Muscle layer of colon (tissue), 2 donors: ENCODE measurements at regions not wholly inside any gene's neighbourhood (a gene's known extent, or its start where the extent isn't known, plus 50 kb on each side); places are given as distances from the start of the nearest gene placed in this dataset.

Source experiments
- H3K27ac ChIP-seq: one replicate; pipeline ENCODE4 v1.7.0; 2013; ENCODE audit warnings: low read depth, mild to moderate bottlenecking, low read length, moderate library complexity
- H3K27me3 ChIP-seq, 2 donors: one replicate each; pipeline ENCODE4 v1.7.0; 2013; ENCODE audit warnings: low read length in 2 of 2, mild to moderate bottlenecking in 2 of 2; ENCODE audit not compliant: insufficient read depth in 2 of 2, control insufficient read depth in 1 of 2
- H3K36me3 ChIP-seq: one replicate; pipeline ENCODE4 v1.7.0; 2013; ENCODE audit warnings: mild to moderate bottlenecking, low read length; ENCODE audit not compliant: insufficient read depth
- H3K4me1 ChIP-seq: one replicate; pipeline ENCODE4 v1.7.0; 2013; ENCODE audit warnings: mild to moderate bottlenecking, low read length; ENCODE audit not compliant: insufficient read depth
- H3K4me3 ChIP-seq, 2 donors: one replicate each; pipeline ENCODE4 v1.7.0; 2013; ENCODE audit warnings: low read length in 2 of 2, low read depth in 1 of 2, mild to moderate bottlenecking in 1 of 2, moderate library complexity in 1 of 2
- H3K9ac ChIP-seq: one replicate; pipeline ENCODE4 v1.7.0; 2013; ENCODE audit warnings: low read length
- H3K9me3 ChIP-seq: one replicate; pipeline ENCODE4 v1.7.0; 2013; ENCODE audit warnings: mild to moderate bottlenecking, low read length
- donor health status: abdominal sarcoma.
- donor health status: Adenocarcinoma of cecum.

DNA sequence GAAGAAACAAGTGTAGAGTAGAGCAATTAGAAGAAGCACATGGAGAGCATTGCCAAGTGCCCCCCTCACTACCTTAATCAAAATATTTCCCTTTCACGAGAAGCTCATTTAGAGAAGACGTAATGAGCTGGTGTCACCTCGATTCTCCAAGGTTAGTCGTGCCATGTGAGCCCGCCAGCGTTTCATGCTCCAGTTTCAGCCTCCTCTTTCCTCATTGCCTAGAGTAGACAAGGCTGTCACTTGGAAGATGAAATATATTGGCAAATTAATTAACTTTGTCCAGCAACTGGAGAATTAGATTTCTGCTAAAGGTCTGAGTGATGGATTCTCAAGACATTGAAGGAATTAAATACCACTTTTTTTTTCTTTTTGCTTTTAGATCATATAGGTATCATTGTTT is 399.6 kb downstream of the TUSC7 start:
- Histone ChIP-seq H3K9ac (no peak overlapping the region), H3K27me3 (no peaks in the 10 kb centered on the region), H3K4me3 (no peak overlapping the region), H3K27ac (no peak overlapping the region), H3K4me1 (no peaks in the 10 kb centered on the region), H3K9me3 (no peaks in the 10 kb centered on the region), H3K36me3 (no peaks in the 10 kb centered on the region)

DNA sequence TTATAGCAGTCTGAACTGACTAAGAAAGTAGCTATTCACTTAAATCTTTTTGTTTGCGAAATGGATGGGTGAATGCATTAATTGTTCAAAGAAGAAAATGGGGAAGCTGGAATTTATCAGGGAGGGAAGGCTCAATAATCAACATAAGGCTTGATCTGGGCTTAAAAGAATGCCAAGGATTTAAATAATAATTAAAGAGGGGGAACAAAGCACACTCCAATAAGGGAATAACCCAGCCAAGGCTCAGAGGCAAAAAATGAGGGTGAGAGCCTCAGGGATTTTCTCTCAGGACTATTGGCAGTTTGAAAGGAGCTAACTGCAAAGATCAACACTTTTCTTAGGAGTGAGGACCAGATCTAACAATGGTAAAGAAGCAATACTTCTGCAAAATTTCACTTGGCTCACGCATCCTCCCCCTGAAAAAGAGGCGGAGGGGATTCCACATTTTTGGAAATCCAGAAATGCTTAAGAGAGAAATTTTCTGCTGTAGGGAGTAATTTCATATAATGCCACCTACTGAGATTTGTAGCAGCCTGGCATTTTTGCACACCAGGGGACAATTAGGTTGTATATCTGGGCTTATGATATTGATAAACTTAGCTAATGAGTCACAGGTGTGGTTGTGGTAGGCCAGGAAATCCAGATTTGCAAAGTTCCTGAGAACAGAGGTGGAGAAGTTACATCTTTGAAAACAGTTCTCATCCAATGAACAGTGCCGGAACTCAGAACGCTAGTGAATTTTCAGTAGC is 405.1 kb downstream of the TUSC7 start:
- Histone ChIP-seq H3K27me3 (no peaks in the 10 kb centered on the region), H3K4me1 (no peaks in the 10 kb centered on the region), H3K9me3 (no peaks in the 10 kb centered on the region), H3K36me3 (no peaks in the 10 kb centered on the region), H3K4me3 (no peak overlapping the region), H3K9ac (no peak overlapping the region), H3K27ac (no peak overlapping the region)

DNA sequence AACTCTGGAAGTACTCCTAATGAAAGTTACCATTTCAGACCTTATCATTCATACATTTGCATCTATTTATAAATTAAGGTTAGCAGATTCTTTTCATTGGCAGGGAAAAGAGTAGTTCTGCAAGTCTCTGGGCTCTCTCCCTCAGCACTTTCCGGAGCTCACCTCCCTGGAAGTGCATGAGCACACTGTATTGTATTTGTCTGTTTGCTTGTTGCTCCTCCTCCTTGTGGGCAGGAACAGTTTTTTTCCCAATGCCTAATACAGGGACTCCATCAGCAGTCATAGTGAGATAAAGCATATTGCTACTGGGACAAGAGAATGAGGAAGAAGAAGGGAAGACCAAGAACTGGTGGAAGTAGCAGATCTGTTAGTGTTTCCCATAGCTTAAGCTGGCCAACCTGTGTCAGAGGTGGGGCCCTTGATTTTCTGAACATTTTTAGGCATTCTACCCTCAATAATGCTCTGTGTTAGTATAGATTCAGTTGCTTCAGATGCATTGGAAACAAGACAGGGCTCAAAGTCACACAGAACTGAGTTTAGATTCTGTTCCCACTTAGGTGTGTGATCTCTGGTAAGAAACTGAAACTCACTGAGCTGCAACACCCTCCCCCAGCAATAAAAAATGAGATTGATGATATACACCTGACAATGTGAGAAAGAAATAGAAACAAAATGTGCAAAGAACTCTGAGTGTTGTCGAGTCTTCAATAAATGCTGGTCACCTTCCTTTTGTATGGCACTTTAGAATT is 407.8 kb downstream of the TUSC7 start:
- H3K27ac ChIP-seq = no peak overlapping the region
- no peak overlapping the region for H3K4me3 ChIP-seq
- H3K9me3 ChIP-seq = no peaks in the 10 kb centered on the region

DNA sequence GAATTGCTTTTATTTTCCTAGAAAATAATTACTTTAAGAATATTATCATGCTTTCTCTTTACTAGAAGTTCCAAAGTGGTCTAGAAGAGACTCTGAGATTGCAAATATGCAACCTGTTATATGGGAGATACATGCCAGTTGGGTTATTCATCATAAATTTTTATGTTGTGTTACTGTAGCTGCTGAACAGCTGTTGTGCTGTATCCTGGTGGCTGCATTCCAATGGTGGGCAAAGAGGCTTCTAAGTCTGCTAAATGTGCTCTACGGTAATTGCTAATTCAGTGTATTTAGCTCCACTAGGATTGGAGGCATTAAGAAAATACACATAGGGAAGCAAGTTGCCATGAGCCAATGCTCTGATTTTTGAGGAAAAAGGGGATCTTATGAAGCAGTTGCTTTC is 409.0 kb downstream of the TUSC7 start:
- Histone ChIP-seq H3K27me3 (no peaks in the 10 kb centered on the region), H3K4me1 (no peaks in the 10 kb centered on the region), H3K9me3 (no peaks in the 10 kb centered on the region), H3K27ac (no peak overlapping the region), H3K9ac (no peak overlapping the region), H3K4me3 (no peak overlapping the region), H3K36me3 (no peaks in the 10 kb centered on the region)

More for the DNA sequence above, 407.8 kb downstream of the TUSC7 start:
- Histone ChIP-seq H3K4me1 (no peaks in the 10 kb centered on the region), H3K9ac (no peak overlapping the region), H3K36me3 (no peaks in the 10 kb centered on the region), H3K27me3 (no peaks in the 10 kb centered on the region)

DNA sequence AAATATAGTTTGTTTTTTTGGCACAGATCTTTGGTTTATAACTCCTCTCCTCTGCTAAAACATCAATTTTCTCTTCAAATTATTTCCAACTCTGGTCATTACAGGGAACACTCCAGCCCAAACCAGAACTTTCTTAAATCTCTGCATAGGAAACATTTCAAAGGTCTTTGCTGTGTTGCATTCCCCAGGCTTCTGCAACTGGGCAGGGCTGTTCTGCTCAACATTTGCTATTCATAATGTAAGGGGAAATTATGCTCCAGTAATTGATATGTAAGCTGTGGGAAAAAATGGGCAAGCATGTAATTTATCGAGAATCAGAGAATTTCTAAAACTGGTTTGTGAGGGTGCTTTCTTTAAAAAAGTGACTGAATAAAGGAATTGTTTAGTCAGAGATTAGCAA is 410.4 kb downstream of the TUSC7 start:
- Histone ChIP-seq H3K4me3 (no peak overlapping the region), H3K9me3 (no peaks in the 10 kb centered on the region), H3K9ac (no peak overlapping the region), H3K4me1 (no peaks in the 10 kb centered on the region), H3K27me3 (no peaks in the 10 kb centered on the region), H3K27ac (no peak overlapping the region), H3K36me3 (no peaks in the 10 kb centered on the region)

DNA sequence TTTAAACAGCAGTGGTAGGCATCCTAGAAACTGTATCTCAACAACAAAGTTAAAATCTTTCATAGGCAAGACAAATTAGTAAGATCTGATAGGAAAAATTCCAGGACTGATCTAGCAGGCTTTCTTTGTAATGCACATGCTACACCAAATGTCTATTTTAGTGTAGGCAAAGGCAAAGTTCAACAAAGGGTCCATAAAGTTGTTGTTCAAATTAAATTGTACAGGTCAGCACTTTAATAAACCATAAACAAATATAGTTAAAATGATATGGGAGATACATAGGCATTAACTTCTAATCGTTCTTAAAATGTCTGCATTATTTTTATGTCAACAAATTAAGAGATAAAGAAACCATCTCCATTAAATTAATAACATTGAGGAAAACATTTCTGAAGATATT is 413.0 kb downstream of the TUSC7 start:
- Histone ChIP-seq H3K27me3 (no peaks in the 10 kb centered on the region), H3K27ac (no peak overlapping the region), H3K9ac (no peak overlapping the region), H3K4me1 (no peaks in the 10 kb centered on the region), H3K36me3 (no peaks in the 10 kb centered on the region), H3K9me3 (no peaks in the 10 kb centered on the region), H3K4me3 (no peak overlapping the region)

DNA sequence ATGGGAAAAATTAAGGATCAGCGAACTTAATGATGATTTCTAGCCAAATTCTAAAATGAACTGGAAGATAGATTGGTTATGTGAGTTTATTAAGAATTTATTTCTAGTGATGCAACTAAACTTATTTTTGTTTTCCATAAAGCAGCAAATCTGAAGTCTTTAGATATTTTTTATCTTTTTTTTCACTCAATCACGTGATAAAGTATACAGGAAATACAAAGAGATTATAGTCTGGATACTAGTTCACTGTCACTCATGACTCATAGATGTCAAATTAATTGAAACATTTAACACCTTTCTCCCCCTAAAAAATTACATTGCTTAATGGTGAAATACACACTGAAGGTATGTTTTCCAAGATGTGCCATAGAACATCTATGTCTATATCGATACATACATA is 416.9 kb downstream of the TUSC7 start:
- Histone ChIP-seq H3K27me3 (no peaks in the 10 kb centered on the region), H3K9ac (no peak overlapping the region), H3K4me1 (no peaks in the 10 kb centered on the region)

DNA sequence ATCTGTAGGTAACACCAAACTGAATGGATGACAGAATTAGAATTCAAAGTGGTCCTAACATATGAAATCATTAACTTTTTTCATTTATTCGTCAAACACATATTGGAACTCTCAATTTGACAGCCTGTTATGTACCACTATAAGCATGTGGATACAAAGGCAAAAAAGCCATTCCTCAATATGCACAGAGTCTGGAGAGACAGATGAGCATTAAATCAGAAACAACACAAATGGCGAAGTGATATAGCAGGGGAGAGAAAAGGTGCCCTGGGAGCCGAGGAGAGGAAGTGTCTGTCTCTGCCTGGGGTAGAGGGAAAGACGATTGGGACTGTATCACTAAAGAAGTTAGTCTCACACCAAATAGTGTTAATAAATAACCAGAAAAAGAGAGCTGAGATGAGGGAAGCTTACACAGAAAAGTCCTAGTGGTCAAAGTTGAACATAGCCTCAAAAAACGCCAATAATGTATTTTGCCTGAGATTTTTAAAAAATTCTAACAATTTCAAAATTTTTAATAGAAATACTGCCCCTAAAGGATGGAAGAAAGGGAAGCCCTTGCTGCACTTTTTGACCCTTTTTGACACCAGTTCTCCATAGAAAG is 417.5 kb downstream of the TUSC7 start:
- Histone ChIP-seq H3K36me3 (no peaks in the 10 kb centered on the region), H3K4me3 (no peak overlapping the region), H3K27me3 (no peaks in the 10 kb centered on the region), H3K4me1 (no peaks in the 10 kb centered on the region), H3K9ac (no peak overlapping the region), H3K9me3 (no peaks in the 10 kb centered on the region), H3K27ac (no peak overlapping the region)

More for the DNA sequence above, 416.9 kb downstream of the TUSC7 start:
- H3K27ac ChIP-seq = no peak overlapping the region
- no peaks in the 10 kb centered on the region for H3K9me3 ChIP-seq
- no peak overlapping the region for H3K4me3 ChIP-seq
- H3K36me3 ChIP-seq = no peaks in the 10 kb centered on the region

DNA sequence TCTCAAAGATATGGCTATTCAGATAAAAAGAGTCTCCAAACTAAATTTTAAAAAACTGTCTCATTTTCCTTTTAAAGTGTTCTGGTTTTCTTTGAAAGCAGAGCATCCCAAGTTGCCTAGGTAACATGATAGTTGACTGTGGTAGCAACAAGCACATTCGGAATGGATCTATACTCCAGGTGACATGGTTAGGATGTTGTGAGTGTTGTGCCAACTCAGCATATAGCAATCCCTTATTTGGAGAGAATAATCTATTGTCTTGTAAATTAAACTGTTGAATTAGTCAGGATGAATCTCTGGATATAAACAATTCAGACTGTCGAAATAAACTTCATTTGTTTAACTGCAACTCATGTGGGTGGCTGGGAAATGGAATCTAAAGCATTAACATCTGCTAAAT is 418.6 kb downstream of the TUSC7 start:
- no peaks in the 10 kb centered on the region for H3K27me3 ChIP-seq
- H3K4me3 ChIP-seq = no peak overlapping the region
- H3K36me3 ChIP-seq = no peaks in the 10 kb centered on the region
- no peak overlapping the region for H3K9ac ChIP-seq
- no peaks in the 10 kb centered on the region for H3K4me1 ChIP-seq
- H3K9me3 ChIP-seq = no peaks in the 10 kb centered on the region
- H3K27ac ChIP-seq = no peak overlapping the region

DNA sequence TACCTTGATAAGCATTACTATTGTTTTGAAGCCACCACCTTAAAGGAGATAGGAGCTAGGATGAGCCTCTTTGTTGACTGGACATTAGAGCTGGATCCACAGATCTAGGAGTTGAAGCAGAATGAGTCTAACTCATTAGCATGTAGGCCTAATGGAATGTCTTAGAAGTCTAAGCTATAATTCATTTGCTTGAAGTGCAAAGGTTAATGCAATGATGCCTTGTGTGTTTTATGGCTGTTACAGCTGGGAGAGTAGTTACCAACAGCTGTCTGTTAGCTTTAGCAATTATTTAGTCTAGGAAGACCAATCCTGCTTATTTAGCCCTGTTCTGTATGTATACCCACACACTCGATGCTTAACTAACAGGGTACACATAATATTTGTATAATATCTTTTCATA is 419.3 kb downstream of the TUSC7 start:
- H3K27me3 ChIP-seq = no peaks in the 10 kb centered on the region
- H3K36me3 ChIP-seq = no peaks in the 10 kb centered on the region
- H3K4me1 ChIP-seq = no peaks in the 10 kb centered on the region
- no peak overlapping the region for H3K4me3 ChIP-seq
- no peak overlapping the region for H3K27ac ChIP-seq
- H3K9ac ChIP-seq = no peak overlapping the region
- no peaks in the 10 kb centered on the region for H3K9me3 ChIP-seq

DNA sequence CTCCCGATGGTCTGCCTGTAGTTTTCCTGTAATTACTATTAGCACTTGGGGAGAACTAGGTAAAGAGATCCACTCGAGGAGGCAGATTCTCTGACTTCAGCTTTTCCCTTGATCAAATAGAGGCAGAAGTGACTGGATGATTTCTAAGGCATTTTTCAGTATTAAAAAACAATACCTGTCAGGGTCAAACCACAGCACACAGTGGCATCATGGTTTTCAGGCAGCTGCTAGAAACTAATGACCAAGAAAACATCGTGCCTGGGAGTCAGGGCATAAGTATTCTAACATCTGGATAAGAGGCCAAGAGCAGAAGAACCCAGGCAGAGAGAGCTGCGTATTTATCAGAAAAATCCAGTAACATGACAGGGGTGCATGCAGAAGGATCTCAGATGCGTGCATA is 419.9 kb downstream of the TUSC7 start:
- Histone ChIP-seq H3K36me3 (no peaks in the 10 kb centered on the region), H3K9me3 (no peaks in the 10 kb centered on the region), H3K27me3 (no peaks in the 10 kb centered on the region), H3K27ac (no peak overlapping the region), H3K4me3 (no peak overlapping the region), H3K9ac (no peak overlapping the region), H3K4me1 (no peaks in the 10 kb centered on the region)
